HUES6 (cell line): ENCODE measurements at regions not wholly inside any gene's neighbourhood (a gene's known extent, or its start where the extent isn't known, plus 50 kb on each side); places are given as distances from the start of the nearest gene placed in this dataset.

Experiments
- H3K27ac ChIP-seq: 2 replicates; pipeline ENCODE4 v1.7.0; 2013; ENCODE audit warnings: low read depth, mild to moderate bottlenecking, low read length, inconsistent platforms
- H3K27me3 ChIP-seq: 2 replicates; pipeline ENCODE4 v1.6.1; 2013; ENCODE audit warnings: low read length; ENCODE audit not compliant: control insufficient read depth, insufficient read depth
- H3K36me3 ChIP-seq: 2 replicates; pipeline ENCODE4 v1.6.1; 2013; ENCODE audit warnings: low read length; ENCODE audit not compliant: control insufficient read depth, insufficient read depth
- H3K4me1 ChIP-seq: 2 replicates; pipeline ENCODE4 v1.6.1; 2013; ENCODE audit warnings: low read length; ENCODE audit not compliant: control insufficient read depth, insufficient read depth
- H3K4me3 ChIP-seq: 2 replicates; pipeline ENCODE4 v1.5.1; 2013; ENCODE audit warnings: low read depth, low read length
- H3K9ac ChIP-seq: one replicate; pipeline ENCODE4 v1.6.1; 2013; ENCODE audit warnings: mild to moderate bottlenecking, low read length
- H3K9me3 ChIP-seq: 2 replicates; pipeline ENCODE4 v1.6.1; 2013; ENCODE audit warnings: low read depth, low read length; ENCODE audit not compliant: control insufficient read depth, insufficient read depth

GRCh38 chr13:71939186-71939585, 72.2 kb upstream of the DACH1 start:
- Histone ChIP-seq H3K4me1 (no peaks in the 10 kb centered on the region), H3K4me3 (no peak overlapping the region), H3K36me3 (no peaks in the 10 kb centered on the region), H3K9ac (no peak overlapping the region), H3K27me3 (no peaks in the 10 kb centered on the region), H3K27ac (no peak overlapping the region), H3K9me3 (no peaks in the 10 kb centered on the region)

GRCh38 chr13:71935166-71935840, 68.3 kb upstream of the DACH1 start:
- Histone ChIP-seq H3K4me1 (no peaks in the 10 kb centered on the region), H3K4me3 (no peak overlapping the region), H3K9me3 (no peaks in the 10 kb centered on the region), H3K9ac (no peak overlapping the region), H3K36me3 (no peaks in the 10 kb centered on the region), H3K27ac (no peak overlapping the region), H3K27me3 (no peaks in the 10 kb centered on the region)

GRCh38 chr13:71924931-71925330, 57.9 kb upstream of the DACH1 start:
- Histone ChIP-seq H3K9ac (no peak overlapping the region), H3K27me3 (no peaks in the 10 kb centered on the region), H3K27ac (no peak overlapping the region), H3K4me3 (no peak overlapping the region), H3K36me3 (no peaks in the 10 kb centered on the region), H3K4me1 (no peaks in the 10 kb centered on the region), H3K9me3 (no peaks in the 10 kb centered on the region)

GRCh38 chr13:71922194-71922593, 55.2 kb upstream of the DACH1 start:
- Histone ChIP-seq H3K9me3 (no peaks in the 10 kb centered on the region), H3K9ac (no peak overlapping the region), H3K27me3 (no peaks in the 10 kb centered on the region), H3K4me3 (no peak overlapping the region), H3K4me1 (no peaks in the 10 kb centered on the region), H3K36me3 (no peaks in the 10 kb centered on the region), H3K27ac (no peak overlapping the region)
